C4-2B (cell line): ENCODE measurements at regions not wholly inside any gene's neighbourhood (a gene's known extent, or its start where the extent isn't known, plus 50 kb on each side); places are given as distances from the start of the nearest gene placed in this dataset.

Source experiments
- ZFX ChIP-seq: fragments of 450-650 bp; IDR thresholded peaks from 2 replicates; pipeline ENCODE4 v1.6.1; 2017
- TF ChIP-seq, protein P1 (sequence below): fragments of 450-650 bp; conservative IDR thresholded peaks from 2 replicates; pipeline ENCODE4 v1.5.1; 2017; ENCODE audit warnings: mild to moderate bottlenecking

DNA sequence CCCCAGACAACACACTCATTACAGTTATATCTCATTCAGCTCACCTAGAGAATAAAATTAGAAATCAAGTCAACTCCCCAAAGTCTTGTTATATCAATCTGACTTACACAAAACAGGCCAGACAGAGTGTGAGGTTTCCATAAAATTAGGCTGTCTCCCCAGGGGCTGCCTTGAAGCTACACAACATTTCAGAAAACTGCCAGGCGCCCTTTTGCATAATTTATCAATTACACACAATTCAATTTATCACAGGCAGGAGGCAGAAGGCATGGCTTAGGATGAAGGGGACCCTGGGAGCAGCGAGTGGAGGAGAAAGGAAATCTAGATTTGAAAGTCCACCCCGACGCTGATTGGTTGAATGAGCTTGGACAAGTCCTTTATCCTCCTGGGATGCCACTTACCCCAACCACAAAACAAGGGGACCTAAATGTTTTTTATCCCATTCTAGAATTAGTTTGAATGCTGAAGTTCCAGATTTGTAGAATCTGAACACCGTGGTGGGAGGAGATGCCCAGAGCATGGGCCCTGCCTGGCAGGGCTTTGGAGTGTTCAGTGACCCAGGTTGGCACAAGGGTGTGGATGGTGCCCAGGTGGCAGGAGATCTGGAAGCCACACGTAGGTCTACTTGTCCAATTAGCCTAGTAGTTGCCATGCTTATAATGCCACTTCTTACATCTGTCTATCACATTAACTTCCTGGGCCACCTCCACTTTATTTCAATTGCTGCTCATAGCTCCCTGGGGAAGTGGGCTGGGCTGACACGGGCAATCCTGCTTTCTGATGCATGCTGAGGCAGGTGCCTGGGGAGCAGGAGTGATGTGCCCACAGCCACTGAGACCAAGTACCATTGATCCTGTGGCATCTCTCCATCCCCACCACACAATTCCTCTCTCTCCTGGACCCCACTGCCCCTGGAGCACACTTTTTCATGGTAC lies 119.8 kb upstream of the TLE3 start:
- TF ChIP-seq, protein P1, sequence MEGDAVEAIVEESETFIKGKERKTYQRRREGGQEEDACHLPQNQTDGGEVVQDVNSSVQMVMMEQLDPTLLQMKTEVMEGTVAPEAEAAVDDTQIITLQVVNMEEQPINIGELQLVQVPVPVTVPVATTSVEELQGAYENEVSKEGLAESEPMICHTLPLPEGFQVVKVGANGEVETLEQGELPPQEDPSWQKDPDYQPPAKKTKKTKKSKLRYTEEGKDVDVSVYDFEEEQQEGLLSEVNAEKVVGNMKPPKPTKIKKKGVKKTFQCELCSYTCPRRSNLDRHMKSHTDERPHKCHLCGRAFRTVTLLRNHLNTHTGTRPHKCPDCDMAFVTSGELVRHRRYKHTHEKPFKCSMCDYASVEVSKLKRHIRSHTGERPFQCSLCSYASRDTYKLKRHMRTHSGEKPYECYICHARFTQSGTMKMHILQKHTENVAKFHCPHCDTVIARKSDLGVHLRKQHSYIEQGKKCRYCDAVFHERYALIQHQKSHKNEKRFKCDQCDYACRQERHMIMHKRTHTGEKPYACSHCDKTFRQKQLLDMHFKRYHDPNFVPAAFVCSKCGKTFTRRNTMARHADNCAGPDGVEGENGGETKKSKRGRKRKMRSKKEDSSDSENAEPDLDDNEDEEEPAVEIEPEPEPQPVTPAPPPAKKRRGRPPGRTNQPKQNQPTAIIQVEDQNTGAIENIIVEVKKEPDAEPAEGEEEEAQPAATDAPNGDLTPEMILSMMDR, result no peak
- no peak for TF ChIP-seq ZFX
